Heart left ventricle (tissue), 16 donors: ENCODE measurements at regions not wholly inside any gene's neighbourhood (a gene's known extent, or its start where the extent isn't known, plus 50 kb on each side); places are given as distances from the start of the nearest gene placed in this dataset.

Source experiments
- ATAC-seq, 4 donors: fragments of 200-7000 bp; cut with Tn5 transposase; one replicate each; pipeline ENCODE4 v1.9.1; 2020 to 2022; ENCODE audit warnings: moderate library complexity in 4 of 4, mild to moderate bottlenecking in 3 of 4, moderate number of reproducible peaks in 1 of 4
- DNase-seq, 5 donors: peaks; one replicate each; pipeline ENCODE4 v3.0.0-alpha.2; 2020
- H3K27ac ChIP-seq, 12 donors: fragments of 200-600 bp; sonication (generic) in 4 of 12; one replicate each; pipeline versions ENCODE4 v1.5.0 to v1.8.0; 2016 to 2022; ENCODE audit warnings: mild to moderate bottlenecking in 2 of 12
- H3K27me3 ChIP-seq, 9 donors: fragments of 200-600 bp; sonication (generic) in 2 of 9; one replicate each; pipeline versions ENCODE4 v1.5.1 to v1.8.0; 2016 to 2022; ENCODE audit warnings: mild to moderate bottlenecking in 3 of 9
- H3K36me3 ChIP-seq, 9 donors: fragments of 200-600 bp; sonication (generic) in 2 of 9; one replicate each; pipeline versions ENCODE4 v1.5.0 to v1.8.0; 2018 to 2022; ENCODE audit warnings: mild to moderate bottlenecking in 2 of 9
- H3K4me1 ChIP-seq, 12 donors: fragments of 200-600 bp; sonication (generic) in 4 of 12; one replicate each; pipeline versions ENCODE4 v1.5.0 to v1.8.0; 2016 to 2022; ENCODE audit warnings: mild to moderate bottlenecking in 3 of 12
- H3K4me3 ChIP-seq, 12 donors: fragments of 200-600 bp; sonication (generic) in 4 of 12; one replicate each; pipeline versions ENCODE4 v1.5.0 to v1.8.0; 2017 to 2022; ENCODE audit warnings: mild to moderate bottlenecking in 9 of 12, moderate library complexity in 4 of 12
- H3K9me3 ChIP-seq, 12 donors: fragments of 200-600 bp; sonication (generic) in 4 of 12; one replicate each; pipeline versions ENCODE4 v1.5.0 to v1.8.0; 2016 to 2022; ENCODE audit warnings: mild to moderate bottlenecking in 1 of 12
- CTCF ChIP-seq, 12 donors: fragments of 200-600 bp; sonication (generic) in 4 of 12; IDR thresholded peaks; one replicate each; pipeline versions ENCODE4 v1.5.0 to v1.8.0; 2018 to 2022; ENCODE audit warnings: antibody characterized with exemption in 12 of 12, mild to moderate bottlenecking in 5 of 12
- POLR2A ChIP-seq, 2 donors: fragments of 450-650 bp; IDR thresholded peaks; one replicate each; pipeline ENCODE4 v1.6.1; 2017; ENCODE audit warnings: antibody characterized with exemption in 2 of 2, mild to moderate bottlenecking in 2 of 2, moderate library complexity in 2 of 2
- WGBS, 4 donors: extraction: QIAGEN DNeasy Blood & Tissue Kit in 2 of 4; methylation state at CpG; one replicate each; pipeline versions ENCODE4 v1.1.5 to v1.1.7; 2013 to 2018; 5-methylcytosine and 5-hydroxymethylcytosine counted together
- intact Hi-C, 10 donors: fragments of 100-400 bp; cut with DNase I; formaldehyde crosslinking; loops; one replicate each; pipeline versions ENCODE4 v1.11.1 to v1.14.2; 2022
- donor health status: ischemic (EF 13 %, LVEDD 7.1; RV severe dilation, severe dysfunction).
- donor health status: healthy with polysubstance abuse.
- donor health status: DM: no; HTN: yes; CAD: no.
- donor health status: DM: no; HTN: no; CAD: no.
- donor health status: ischemic (EF 25% LVEDD 6.9; RV normal size, moderate dysfunction).
- donor health status: ischemic (EF 25% LVEDD 5.7; RV mildly dilated, moderate dysfunction).
- donor health status: healthy.
- donor health status: DM: yes; HTN: yes; CAD: no.
- donor health status: ischemic (EF 35%, LVEDD 5.7; RV mildly dilated, moderate dysfunction).
- donor health status: nonischemic (EF 11% LVEDD 7.7; RV severe dilation, severe dysfunction).
- donor health status: DM: yes; HTN: yes; CAD: no.
- donor health status: PGD.
- donor health status: ischemic (EF 29% LVEDD 5.4; RV normal size, mild dysfunction).
- donor health status: nonischemic (EF 23%, LVEDD 6.1; RV moderate dilation, normal function).

- TF ChIP-seq POLR2A (IDR thresholded peaks at IDR 0.05) (no peak), CTCF (IDR thresholded peaks at IDR 0.05) (no peak)
- 91 to 98% (median 95%) methylated on average over 3 of the region's 3 CpGs for WGBS, 4 donors
- Histone ChIP-seq H3K9me3 (no peaks in the 10 kb centered on the region), H3K27me3 (no peaks in the 10 kb centered on the region), H3K36me3 (peaks cover 0 to 49% (median 8%) of the 10 kb centered on the region in 9 donors), H3K27ac (no peak overlapping the region), H3K4me1 (peaks cover 0 to 2% (median 0%) of the 10 kb centered on the region in 12 donors), H3K4me3 (no peak overlapping the region)
- ATAC-seq = no peak
- intact Hi-C loops = loop anchor here in 9 of 10 donors (2.0 to 5.0 kb wide), 4 partner anchors 55 to 60 kb away; no protein-coding TSS in a partner anchor
- no peak for DNase-seq
Observed at GRCh38 chr3:124491875-124492274, 238.4 kb upstream of the UMPS start.

GRCh38 chr3:124492824-124493223, 237.4 kb upstream of the UMPS start:
- TF ChIP-seq POLR2A (IDR thresholded peaks at IDR 0.05) (no peak), CTCF (IDR thresholded peaks at IDR 0.05) (peak in 9 of 12 donors; percentile 24 to 54 (median 43))
- peak in 3 of 5 donors; percentile 22 to 51 (median 43) for DNase-seq
- Histone ChIP-seq H3K9me3 (no peaks in the 10 kb centered on the region), H3K4me1 (peaks cover 0 to 5% (median 0%) of the 10 kb centered on the region in 12 donors), H3K27me3 (no peaks in the 10 kb centered on the region), H3K27ac (no peak overlapping the region), H3K4me3 (no peak overlapping the region), H3K36me3 (peaks cover 0 to 41% (median 8%) of the 10 kb centered on the region in 9 donors)
- WGBS, 4 donors = 83 to 90% (median 88%) methylated on average over 4 of the region's 4 CpGs
- intact Hi-C loops = loop anchor here in 9 of 10 donors (2.0 to 5.0 kb wide), 4 partner anchors 54 to 59 kb away; no protein-coding TSS in a partner anchor
- peak; percentile 44 to 72 (median 60) for ATAC-seq

GRCh38 chr3:124496061-124496460, 234.2 kb upstream of the UMPS start:
- peaks cover 0 to 5% (median 0%) of the 10 kb centered on the region in 12 donors for H3K4me1 ChIP-seq
- TF ChIP-seq POLR2A (IDR thresholded peaks at IDR 0.05) (no peak), CTCF (IDR thresholded peaks at IDR 0.05) (no peak)
- DNase-seq = no peak
- H3K36me3 ChIP-seq = peaks cover 0 to 36% (median 2%) of the 10 kb centered on the region in 9 donors
- H3K4me3 ChIP-seq = no peak overlapping the region
- intact Hi-C loops = no loop called here
- ATAC-seq = no peak
- H3K9me3 ChIP-seq = no peaks in the 10 kb centered on the region
- WGBS, 4 donors = 22 to 69% (median 65%) methylated on average over 2 of the region's 2 CpGs
- H3K27me3 ChIP-seq = no peaks in the 10 kb centered on the region
- no peak overlapping the region for H3K27ac ChIP-seq

GRCh38 chr3:124497487-124497886, 232.8 kb upstream of the UMPS start:
- H3K27me3 ChIP-seq = no peaks in the 10 kb centered on the region
- H3K27ac ChIP-seq = no peak overlapping the region
- no peaks in the 10 kb centered on the region for H3K9me3 ChIP-seq
- 79 to 97% (median 91%) methylated on average over 1 of the region's 1 CpG for WGBS, 4 donors
- peaks cover 0 to 5% (median 0%) of the 10 kb centered on the region in 12 donors for H3K4me1 ChIP-seq
- intact Hi-C loops = no loop called here
- peaks cover 0 to 34% (median 0%) of the 10 kb centered on the region in 9 donors for H3K36me3 ChIP-seq
- DNase-seq = no peak
- no peak overlapping the region for H3K4me3 ChIP-seq
- no peak for TF ChIP-seq CTCF (IDR thresholded peaks at IDR 0.05)
- no peak for TF ChIP-seq POLR2A (IDR thresholded peaks at IDR 0.05)
- no peak for ATAC-seq
